ENCODE measurements at regions not wholly inside any gene's neighbourhood (a gene's known extent, or its start where the extent isn't known, plus 50 kb on each side); places are given as distances from the start of the nearest gene placed in this dataset.

DNA sequence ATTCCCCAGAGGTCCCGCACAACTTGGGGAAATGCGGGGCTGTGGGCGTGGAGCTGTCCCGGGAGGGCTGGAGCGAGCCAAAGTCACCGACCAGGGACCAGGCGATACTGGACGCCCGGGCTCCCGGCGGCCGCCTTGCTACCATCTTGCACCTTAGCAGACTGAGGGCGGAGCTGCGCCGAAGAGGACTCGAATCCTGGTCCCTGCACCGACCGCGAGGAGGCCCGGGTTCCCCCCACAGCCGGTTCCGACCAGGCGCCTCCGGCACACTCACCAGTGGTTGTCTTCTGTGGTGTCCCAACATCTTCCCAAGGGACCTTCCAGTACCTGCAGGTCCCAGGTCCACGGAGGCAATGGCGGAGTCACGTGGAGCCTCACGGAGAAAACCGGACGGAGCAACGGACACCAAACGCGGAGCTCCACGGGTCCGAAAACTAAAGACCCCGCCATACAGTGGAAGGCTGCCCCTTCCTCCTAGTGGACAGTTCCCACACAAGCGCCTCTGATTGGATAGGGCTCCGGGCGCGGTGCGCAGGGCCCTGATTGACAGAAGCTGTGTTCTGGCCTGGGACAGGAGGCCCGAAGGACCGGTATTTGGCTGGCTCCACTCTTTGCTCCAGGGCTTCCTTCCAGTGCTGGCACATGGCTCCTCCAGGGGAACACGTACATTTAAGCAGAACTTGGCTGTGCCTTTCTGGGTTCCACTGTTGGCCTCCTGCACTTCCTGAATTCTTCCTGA is 124.6 kb upstream of the ZNF479 start:
- TF ChIP-seq POLR2AphosphoS5 (IDR thresholded peaks at IDR 0.05; ENCODE audit: low read depth, low read length) (no peak), POLR2A (IDR thresholded peaks at IDR 0.05; ENCODE audit: low read depth, low read length) (no peak)

Data from GM12892 (cell line).